ENCODE measurements at regions not wholly inside any gene's neighbourhood (a gene's known extent, or its start where the extent isn't known, plus 50 kb on each side); places are given as distances from the start of the nearest gene placed in this dataset.
A peak's percentile ranks its signal among the peaks of the same experiment; 100 is the strongest.

GRCh38 chr6:90370493-90370959, 73.9 kb upstream of the BACH2 start:
- Histone ChIP-seq H3K4me3 (no peak overlapping the region), H3K9me3 (no peaks in the 10 kb centered on the region), H3K36me3 (no peaks in the 10 kb centered on the region), H3K4me1 (peaks cover 0 to 21% (median 7%) of the 10 kb centered on the region in 4 donors), H3K27ac (no peak overlapping the region), H3K27me3 (no peaks in the 10 kb centered on the region)
- TF ChIP-seq CTCF (IDR thresholded peaks at IDR 0.05): no peak
- DNase-seq: no peak
- intact Hi-C loops (cut with DNase I; ENCODE audit: low total_unique reads): loop anchor here (5.0 kb wide), 1 partner anchor 273 kb away; no protein-coding TSS in a partner anchor

- Histone ChIP-seq H3K4me1 (peaks cover 0 to 15% (median 5%) of the 10 kb centered on the region in 4 donors), H3K36me3 (no peaks in the 10 kb centered on the region), H3K4me3 (no peak overlapping the region), H3K27ac (peak overlapping the region; percentile 35 to 38), H3K9me3 (no peaks in the 10 kb centered on the region), H3K27me3 (no peaks in the 10 kb centered on the region)
- no peak for DNase-seq
- no peak for TF ChIP-seq CTCF (IDR thresholded peaks at IDR 0.05)
- intact Hi-C loops (cut with DNase I; ENCODE audit: low total_unique reads): loop anchor here (5.0 to 10.0 kb wide), 2 partner anchors 75 to 272 kb away; partner anchors contain the start of gene BACH2
These were observed 73.0 kb upstream of the BACH2 start for GRCh38 chr6:90369651-90370050.

GRCh38 chr6:90369024-90369519, 72.4 kb upstream of the BACH2 start:
- no peaks in the 10 kb centered on the region for H3K27me3 ChIP-seq
- TF ChIP-seq CTCF (IDR thresholded peaks at IDR 0.05): no peak
- peak overlapping the region; percentile 35 to 38 for H3K27ac ChIP-seq
- intact Hi-C loops (cut with DNase I; ENCODE audit: low total_unique reads): loop anchor here (10.0 kb wide), 1 partner anchor 74 kb away; the partner anchor contains the start of gene BACH2
- DNase-seq: peak; percentile 82 to 86
- peaks cover 0 to 15% (median 5%) of the 10 kb centered on the region in 4 donors for H3K4me1 ChIP-seq
- H3K9me3 ChIP-seq: no peaks in the 10 kb centered on the region
- H3K4me3 ChIP-seq: no peak overlapping the region
- no peaks in the 10 kb centered on the region for H3K36me3 ChIP-seq

- Histone ChIP-seq H3K4me3 (no peak overlapping the region), H3K9me3 (no peaks in the 10 kb centered on the region), H3K36me3 (no peaks in the 10 kb centered on the region), H3K27ac (peak overlapping the region; percentile 5 to 16), H3K4me1 (peaks cover 0 to 15% (median 5%) of the 10 kb centered on the region in 4 donors), H3K27me3 (no peaks in the 10 kb centered on the region)
- no peak for TF ChIP-seq CTCF (IDR thresholded peaks at IDR 0.05)
- intact Hi-C loops (cut with DNase I; ENCODE audit: low total_unique reads): loop anchor here (10.0 kb wide), 1 partner anchor 74 kb away; the partner anchor contains the start of gene BACH2
- no peak for DNase-seq
These were observed 72.0 kb upstream of the BACH2 start for GRCh38 chr6:90368601-90369000.

- H3K27ac ChIP-seq: peak overlapping the region in 1 of 2 donors; percentile 5
- H3K4me3 ChIP-seq: no peak overlapping the region
- no peak for DNase-seq
- no peaks in the 10 kb centered on the region for H3K36me3 ChIP-seq
- no peaks in the 10 kb centered on the region for H3K9me3 ChIP-seq
- no peak for TF ChIP-seq CTCF (IDR thresholded peaks at IDR 0.05)
- H3K4me1 ChIP-seq: peaks cover 0 to 15% (median 5%) of the 10 kb centered on the region in 4 donors
- no peaks in the 10 kb centered on the region for H3K27me3 ChIP-seq
- intact Hi-C loops (cut with DNase I; ENCODE audit: low total_unique reads): loop anchor here (10.0 kb wide), 1 partner anchor 73 kb away; the partner anchor contains the start of gene BACH2
These were observed 71.4 kb upstream of the BACH2 start for GRCh38 chr6:90368001-90368400.

All from tibial artery (tissue), 4 donors.